Stimulated activated CD8-positive, alpha-beta memory T cell treated with anti-CD3 and anti-CD28 coated beads, Interleukin-7, amount 100 ng/mL, for 1 hour (primary cell): ENCODE measurements at regions not wholly inside any gene's neighbourhood (a gene's known extent, or its start where the extent isn't known, plus 50 kb on each side); places are given as distances from the start of the nearest gene placed in this dataset.

Experiments
- DNase-seq, 2 donors: peaks; one replicate each; pipeline ENCODE4 v3.0.0-alpha.2; 2020; ENCODE audit warnings: low read depth in 2 of 2

DNA sequence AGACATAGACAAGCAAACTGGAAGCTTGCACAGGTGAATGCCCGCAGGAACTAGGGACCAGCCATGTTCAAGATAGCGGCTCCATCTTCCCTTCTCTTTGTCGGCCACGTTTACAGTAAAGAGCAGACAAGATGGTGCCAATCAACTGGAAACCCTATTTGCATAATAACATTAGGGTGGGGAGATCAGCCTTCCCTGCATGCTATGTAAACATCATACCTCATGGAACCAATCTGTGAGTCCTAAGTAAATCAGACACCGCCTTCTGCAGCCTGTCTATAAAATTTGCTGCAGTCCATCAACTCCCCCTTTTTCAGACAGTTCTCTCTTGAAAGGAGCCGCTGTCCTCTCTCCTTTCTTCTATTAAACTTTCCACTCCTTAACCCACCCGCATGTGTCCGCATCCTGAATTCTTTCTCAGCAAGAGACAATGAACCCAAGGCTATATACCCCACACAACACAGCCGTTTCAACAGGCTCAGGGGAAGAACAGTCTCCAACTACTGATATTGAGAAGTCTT lies 384.4 kb downstream of the EIPR1 start:
- DNase-seq: no peak

DNA sequence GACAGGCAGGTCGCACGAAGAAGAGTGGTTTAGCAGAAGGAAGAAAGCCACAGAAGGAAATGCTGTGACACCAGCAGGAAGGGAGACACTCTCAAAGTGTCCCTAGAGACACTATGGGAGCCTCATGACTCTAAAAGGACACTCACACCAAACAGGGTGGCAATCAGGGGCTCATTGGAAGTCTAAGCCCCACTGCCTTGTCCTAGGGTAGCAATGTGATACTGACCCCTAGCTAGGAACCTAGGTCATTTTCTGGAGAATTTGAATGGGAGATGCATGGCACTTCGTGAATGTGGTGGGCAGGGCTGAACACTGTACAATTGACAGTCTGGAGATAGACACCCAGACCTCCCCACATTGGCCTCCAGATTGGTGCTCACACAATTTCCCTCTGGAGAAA lies 385.0 kb downstream of the EIPR1 start:
- no peak for DNase-seq

DNA sequence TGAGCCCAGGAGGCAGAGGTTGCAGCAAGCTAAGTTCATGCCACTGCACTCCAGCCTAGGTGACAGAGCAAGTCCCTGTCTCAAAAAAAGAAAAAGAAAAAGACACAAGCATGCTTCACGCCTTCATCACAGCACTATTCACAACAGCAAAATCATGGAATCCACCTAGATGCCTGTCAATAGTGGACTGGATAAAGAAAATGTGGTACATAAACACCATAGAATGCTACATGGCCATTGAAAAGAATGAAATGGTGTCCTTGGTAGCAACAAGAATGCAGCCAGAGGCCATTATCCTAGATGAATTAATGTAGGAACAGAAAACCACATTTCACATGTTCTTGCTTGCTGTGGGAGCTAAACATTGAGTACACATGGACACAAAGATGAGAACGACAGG lies 392.6 kb downstream of the EIPR1 start:
- DNase-seq: no peak

DNA sequence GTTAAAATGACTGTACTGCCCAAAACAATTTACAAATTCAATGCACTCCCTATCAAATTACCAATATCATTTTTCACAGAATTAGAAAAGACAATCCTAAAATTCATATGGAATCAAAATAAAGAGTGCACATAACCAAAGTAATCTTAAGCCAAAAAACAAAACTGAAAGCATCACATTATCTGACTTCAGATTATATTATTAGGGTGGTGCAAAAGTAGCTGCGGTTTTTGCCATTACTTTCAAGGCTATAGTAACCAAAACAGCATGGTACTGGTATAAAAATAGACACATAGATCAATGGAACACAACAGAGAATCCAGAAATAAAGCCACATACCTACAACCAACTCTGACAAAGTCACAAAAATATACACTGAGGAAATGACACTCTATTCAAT lies 396.6 kb downstream of the EIPR1 start:
- DNase-seq: no peak

DNA sequence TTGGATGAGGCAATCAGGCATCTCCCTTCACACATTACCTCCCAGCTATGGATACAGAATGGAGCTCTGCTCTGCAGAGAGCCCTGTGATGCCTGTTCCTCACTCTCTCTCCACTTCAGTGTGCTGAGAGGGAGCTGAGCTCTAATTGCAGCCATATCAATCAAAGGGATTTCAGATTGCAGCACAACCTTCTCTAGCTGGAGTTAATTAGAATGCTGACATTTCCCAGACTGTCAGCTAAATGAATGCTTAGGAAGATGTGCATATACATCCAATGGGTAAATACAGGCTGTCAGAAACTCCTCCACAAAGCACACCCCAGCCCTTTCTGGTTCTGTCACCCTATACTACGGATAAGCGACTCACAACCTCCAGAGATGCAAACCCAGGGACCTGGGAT lies 402.6 kb downstream of the EIPR1 start:
- no peak for DNase-seq

DNA sequence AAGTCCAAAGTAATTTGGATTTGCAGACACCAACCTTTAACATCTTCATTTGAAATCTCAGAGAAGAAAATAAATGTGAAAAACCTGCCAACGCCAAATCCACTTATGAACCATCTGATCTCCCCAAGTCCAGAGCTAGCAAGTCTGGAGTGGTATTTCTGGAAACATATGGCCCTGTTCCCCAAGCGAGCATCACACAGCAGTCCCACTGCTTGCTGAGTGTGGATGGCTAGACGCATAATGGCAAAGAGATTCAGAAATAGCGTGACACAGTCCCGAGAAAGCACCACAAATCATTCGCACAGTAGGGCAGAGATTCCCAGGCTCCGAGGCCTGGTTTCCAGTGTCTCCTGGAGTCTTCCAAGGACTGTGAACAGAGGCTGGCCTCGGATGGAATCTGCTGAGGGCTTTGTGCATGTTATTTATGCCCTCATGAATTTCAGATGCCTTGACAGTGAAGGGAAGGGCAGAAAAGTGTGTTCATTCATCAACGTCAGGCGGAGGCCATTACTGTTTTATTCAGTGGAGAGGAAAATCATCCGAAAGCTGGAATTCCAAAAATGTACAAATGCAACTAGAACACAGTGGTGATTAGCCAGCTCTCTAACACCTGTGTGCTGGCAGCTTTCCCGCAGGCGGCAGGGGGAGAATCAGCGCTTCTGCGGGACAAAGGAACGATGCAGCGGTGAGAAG lies 417.0 kb downstream of the EIPR1 start:
- no peak for DNase-seq

DNA sequence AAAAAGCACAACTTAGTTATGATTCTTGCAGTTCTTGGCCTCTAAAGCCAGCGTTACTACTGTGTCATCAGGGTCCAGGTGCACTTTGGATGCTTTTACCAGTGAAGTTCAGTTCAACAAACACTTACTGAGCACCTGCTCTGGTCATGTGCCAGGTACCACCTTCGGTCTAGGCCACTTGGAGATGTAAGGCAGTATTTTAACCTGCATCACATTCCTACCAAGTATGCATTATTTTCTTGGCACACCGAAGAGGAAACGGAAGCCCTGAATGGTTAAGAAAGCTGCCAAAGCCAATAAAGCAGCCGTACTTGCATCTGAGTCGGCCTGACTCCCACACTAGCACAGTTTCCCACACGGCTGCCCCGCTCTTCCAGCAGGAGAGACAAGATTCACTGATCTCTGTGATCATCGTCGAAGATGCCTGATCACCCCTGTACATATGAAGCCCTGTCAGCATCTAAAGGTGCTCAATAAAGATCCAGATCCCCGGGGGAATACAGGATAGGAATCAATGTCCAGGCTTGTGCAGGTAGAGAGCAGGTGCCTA lies 427.1 kb downstream of the EIPR1 start:
- DNase-seq: no peak

DNA sequence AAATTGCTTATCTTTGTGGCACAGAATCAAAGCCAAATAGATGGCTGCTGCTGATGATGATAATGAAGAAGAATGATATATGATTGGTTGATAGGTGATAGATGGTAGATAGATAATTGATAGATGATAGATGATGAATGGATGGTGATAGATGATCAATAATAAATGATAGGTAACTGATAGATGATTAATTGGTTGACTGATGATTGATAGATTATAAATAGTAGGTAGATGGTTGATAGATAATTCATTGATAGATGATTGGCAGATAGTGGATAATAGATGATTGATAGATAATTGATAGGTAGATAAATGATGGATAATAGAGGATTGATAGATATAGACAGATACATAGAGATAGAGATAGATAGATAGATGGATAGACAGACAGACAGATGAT lies 430.2 kb downstream of the EIPR1 start:
- no peak for DNase-seq

DNA sequence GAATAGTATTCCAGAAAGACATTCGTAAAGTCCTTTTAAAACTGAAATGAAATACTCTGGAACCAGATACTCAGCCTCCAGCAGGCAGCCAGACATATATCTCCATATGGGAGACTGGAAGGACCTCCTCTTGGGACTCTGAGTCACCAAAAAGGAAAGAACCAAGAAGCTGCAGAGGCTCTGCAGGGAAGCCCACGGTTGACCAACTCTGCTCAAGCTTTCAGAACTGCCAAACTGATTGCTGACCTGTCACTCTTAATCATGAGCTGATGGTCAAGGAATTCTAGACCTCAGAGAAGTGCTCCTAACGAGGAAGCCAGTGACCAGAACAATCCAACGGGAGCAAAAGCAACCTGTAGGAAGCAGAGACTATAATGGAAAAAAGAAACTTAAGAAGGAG lies 434.7 kb downstream of the EIPR1 start:
- DNase-seq: no peak

DNA sequence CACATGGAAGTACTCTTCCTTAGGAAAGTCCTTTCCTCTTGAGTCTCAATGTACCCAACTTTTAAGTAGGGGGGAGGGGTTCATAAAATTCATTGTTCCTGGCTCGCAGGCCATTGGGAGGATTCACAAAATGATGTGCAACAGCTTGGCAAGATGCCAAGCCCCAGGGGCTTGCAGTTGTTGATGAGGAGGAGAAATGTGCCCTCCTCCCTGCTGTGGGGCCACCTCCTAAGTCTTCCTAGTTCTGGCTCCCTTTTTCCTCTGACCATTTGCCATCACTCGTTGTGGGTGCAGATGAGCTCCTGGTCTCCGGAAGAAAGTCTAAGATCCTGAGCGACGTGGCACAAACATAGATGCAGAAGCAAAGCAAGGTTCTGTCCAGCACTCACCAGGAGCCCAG lies 435.4 kb downstream of the EIPR1 start:
- DNase-seq: no peak

DNA sequence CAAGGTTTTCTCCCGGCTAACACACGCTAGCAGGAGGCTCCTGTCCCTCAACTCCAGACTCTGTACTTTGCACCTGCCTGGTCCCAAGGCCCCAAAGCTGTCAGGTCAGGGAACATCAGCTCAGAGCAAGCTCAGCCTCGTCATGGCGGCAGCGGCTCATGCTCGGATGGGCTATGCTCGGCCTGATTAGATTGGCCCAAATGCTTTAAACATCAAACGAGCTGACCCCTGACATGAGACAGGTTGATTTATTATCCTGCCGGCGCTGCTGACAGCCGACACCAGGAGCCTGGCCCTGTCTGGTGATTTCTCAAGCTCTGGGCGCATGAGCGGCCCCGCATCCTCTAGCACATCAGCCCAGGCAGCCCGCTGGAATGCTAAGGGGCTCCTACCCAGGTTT lies 436.4 kb downstream of the EIPR1 start:
- DNase-seq: no peak

DNA sequence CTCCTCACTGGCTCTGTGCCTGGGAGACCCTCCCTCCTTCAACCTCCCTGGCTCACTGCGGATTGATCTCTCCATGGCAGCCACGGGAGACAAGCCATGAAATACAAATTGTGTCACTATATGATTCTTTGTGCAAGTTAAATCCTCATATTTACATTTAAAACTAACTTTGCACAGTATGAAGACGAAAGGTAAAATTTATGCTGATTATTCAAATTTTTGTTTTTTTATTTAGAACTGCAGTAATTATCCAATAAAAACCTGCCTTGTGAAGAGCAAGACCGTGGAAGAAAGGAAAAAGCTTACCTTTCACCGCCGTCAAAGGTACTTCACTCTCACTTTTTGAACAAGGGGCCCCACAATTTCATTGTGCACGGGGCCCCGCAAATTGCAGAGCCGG lies 436.9 kb downstream of the EIPR1 start:
- DNase-seq: no peak

DNA sequence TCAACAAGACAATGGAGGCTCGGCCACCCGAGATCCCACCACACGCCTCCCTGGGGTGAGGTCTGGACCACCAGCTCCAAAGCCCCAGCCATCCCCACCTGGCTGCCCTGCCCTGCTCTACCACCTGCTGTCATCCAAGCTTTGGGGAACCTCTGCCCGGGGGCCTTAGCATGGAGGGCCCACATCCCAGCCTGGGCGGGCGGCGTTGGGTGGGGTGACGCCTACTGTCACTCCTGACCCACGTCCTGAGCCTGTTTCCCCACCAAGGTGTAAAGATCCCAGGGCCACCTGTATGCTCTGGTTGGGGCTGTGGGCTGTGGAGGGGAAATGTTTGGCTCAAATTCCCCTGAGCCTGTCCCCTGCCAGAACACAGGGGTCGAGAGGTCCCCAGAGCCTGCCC lies 437.6 kb downstream of the EIPR1 start:
- no peak for DNase-seq

DNA sequence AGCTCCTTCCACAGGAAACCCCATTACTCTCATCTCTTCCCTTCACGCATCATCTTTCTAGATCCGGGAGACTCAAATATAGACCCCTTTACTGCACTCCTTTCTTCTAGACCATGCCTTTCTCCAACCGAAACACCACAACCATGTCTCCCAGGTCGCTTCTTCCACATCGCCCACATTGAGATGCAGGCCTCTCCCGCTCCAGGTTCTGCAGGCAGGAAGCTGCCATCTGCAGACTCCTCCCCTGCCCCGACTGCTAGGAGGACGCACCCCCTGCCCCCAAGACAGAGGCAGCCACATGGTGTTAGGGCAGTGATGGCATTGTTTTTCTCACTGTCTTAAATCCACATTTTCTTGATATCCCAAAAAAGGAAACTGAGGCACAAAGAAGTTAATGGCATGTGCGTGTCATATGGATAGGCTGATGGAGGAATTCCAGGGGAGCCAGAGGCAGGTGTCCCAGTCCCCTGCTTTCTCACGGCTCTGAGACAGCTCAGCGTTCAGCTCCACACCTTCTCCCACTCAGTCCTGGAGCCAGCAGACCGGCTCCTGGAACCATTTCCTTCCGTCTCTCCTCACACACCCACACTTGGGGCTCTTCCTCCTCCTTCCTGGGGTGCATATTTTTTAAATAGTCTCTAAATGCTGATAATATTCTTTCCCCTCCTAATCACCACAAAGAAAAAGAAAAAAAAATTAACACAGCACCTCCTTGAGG lies 438.4 kb downstream of the EIPR1 start:
- DNase-seq: no peak

DNA sequence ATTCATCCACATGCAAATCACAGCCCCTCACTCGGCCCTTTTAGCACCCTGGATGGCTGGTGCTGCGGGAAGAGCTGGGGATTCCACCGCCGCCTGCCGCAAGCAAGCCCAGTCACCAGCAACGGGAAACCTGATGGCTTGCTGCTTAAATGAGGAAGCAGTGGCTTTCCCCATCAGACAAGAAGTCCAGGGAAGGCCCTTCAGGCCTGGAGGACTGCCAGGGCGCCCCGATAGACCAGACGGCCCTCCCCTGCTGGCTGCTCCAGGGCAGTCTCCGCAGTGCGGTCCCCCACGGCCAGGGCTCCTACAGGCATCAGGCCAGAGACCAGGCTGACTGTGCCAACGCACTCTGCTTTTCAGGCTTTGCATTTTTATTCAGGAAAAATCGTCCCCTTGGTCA lies 439.1 kb downstream of the EIPR1 start:
- DNase-seq: no peak

DNA sequence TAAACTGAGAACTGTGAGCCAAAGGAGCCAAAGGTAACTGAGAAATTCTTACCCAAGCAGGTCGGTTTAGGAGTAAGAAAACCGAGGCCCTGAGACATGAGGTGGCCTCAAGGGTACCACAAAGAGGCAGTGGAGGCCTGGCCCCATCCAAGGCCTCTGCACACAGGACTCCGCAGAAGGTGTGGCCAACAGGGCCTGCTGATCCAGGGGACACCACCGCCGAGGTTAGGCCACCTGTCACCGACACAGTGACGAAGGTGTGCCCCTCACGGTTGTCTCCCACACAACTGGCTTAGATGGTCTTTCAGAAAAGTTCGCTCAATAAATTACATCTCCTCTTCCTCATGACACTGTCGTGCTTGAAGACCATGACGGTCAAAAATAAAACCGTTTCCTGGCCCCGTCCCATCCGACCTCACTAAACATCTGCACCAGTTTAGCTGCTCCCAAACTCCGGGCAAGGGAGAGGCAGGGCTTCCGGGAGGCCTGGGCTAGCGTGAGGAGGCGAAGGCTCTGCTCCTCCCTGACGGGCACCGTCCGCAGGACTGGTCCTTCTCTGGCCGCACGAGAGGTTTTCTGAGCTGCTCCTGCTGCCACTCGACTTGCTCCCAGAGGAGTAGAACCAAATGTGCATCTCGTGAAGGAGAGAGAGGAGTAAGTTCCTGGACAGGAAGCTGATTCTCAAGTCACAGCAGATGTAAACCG lies 442.0 kb downstream of the EIPR1 start:
- DNase-seq: no peak

DNA sequence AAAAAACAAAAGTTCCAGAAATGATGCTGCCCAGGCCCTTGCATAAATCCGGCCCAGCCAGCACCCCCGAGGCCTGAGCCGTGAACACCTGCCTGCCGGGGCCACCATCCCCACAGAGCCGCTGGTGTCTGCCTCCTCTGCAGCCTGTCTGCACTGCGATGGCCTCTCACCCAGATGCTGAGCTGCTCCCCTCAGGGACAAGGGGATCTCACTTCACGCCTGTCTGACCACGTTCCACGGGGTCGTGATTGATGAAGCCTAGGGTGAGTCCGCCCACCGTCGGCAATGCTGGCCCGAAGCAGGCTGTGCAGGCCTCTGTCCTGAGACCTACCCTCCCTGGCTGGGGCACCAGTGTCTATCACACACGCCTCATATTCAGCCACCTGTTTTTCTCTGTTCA lies 444.2 kb downstream of the EIPR1 start:
- no peak for DNase-seq

DNA sequence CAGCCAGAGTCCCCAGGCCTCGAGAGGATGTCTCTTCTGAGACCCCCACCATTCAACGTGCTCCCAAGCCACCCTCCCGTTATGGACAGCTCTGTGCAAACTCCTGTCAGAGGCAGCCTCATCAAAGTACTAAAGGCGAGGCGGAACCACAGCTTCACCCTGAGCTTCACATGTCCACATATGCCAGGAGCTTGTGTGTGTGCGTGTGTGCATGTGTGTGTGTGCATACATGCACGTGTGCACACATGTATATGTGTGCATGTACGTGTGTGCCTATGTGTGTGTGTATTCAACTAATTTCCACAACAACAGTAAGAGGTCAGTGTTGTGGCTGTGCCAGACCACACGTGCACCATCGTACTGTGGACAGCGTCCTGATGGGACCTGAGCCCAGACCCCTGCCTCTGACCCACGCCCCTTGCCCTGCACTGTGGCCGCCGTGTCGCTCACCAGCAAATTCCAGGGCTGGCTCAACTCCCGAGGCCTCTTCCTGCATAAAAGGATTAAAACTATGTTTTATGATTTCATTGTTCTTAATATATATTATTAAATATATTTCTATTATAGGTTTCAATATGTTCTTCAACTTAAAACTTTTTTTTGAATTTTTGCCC lies 444.8 kb downstream of the EIPR1 start:
- DNase-seq: no peak

DNA sequence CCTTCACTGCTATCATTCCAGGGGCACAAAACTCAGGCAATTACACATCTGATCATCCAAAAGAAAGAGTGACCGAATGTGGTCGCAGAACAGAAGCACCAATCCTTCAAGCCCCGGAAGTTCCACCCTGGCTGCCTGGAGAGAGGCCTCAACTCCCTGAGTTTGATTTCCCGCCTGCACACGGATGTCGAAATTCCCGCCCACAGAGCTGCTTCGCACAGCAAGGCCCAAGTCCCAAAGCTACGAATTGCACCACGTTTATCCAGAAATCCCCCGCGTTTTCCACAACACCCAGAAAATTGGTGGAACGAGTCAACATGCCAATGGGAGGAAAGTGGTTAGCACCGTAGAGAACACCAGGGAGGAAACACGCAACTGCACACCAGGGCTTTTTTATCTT lies 445.4 kb downstream of the EIPR1 start:
- DNase-seq: no peak

DNA sequence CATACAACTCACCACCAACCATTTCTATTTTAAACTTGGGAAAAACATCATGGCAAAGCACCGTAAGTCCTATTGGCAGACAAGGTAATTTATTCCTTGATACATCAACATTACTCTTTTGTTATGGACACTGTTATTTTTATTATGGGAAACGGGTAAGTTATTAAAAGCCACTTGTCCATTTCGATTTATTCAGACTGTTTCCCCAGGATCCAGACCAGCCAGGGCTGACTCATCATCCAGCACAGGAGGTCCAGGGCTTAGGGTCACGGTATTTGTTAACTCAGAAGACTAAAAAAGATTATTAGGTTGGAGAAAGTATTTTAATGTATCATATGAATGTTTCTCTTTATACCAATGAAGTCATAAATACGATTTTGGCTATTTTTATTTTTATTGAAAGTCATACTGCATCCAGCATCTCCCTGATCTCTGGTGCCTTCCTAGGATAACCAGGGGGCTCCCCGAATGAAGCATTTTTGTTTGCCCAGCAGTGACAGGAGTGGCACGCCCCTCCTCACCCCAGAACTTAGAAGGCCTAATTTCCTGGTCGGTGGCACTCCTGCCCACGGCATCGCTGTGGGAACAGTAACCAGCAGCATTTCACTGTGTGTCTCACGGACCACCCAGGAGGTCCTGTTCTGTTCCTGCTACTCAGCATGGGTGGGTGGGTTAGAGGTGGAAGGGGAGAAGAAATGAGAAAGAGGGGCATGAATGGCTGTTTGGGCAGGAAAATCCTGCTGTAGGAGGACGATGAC lies 446.1 kb downstream of the EIPR1 start:
- no peak for DNase-seq

DNA sequence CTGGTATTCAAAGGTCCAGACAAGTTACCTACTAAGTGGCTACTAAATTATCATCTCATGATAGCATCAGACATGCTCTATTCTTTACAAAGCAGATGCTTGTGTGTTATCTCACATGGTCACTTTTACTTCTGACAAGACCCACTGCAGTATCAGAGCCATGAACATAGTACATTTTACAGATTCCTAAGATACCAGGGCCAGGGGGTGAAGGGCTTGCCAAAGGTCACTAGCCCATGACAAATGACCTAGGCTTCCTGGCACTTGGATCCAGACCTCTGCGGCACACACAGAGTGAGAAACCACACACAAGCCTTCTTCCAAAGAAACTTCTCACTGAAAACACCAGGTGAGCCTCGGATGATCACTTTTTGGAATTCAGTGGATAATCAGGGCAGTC lies 446.8 kb downstream of the EIPR1 start:
- no peak for DNase-seq

DNA sequence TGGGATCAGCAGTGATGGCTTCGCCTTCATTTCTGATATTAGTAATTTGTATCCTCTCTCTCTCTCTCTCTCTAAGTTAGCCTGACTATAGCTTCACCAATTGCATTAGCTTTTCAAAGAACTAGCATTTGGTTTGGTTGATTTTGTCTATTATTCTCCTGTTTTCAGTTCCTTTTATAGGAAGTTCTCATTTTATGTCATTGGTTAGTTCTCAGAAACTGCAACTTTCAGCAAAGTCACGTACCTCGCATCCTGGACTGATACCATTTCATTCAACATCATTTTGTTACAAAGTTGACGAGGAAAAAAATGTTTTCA lies 450.8 kb downstream of the EIPR1 start:
- no peak for DNase-seq
